ENCODE measurements at regions not wholly inside any gene's neighbourhood (a gene's known extent, or its start where the extent isn't known, plus 50 kb on each side); places are given as distances from the start of the nearest gene placed in this dataset.

GRCh38 chr6:93789532-93789931, 370.2 kb upstream of the EPHA7 start:
- no peak for TF ChIP-seq JUN (IDR thresholded peaks at IDR 0.05; ENCODE audit: borderline replicate concordance, insufficient read depth, insufficient read length, low read depth)
- TF ChIP-seq CTCF (IDR thresholded peaks at IDR 0.05; ENCODE audit: extremely low read depth in 1 of 2, insufficient read depth in 1 of 2, low read depth in 1 of 2, low read length in 2 of 2): no peak
- no peak for TF ChIP-seq EZH2 (IDR thresholded peaks at IDR 0.05; ENCODE audit: borderline replicate concordance, low read depth, low read length, severe bottlenecking)
- no peak for TF ChIP-seq POLR2AphosphoS5 (IDR thresholded peaks at IDR 0.05; ENCODE audit: insufficient read depth, low read depth, low read length)
- no peak for TF ChIP-seq POLR2A (IDR thresholded peaks at IDR 0.05; ENCODE audit: low read depth, low read length)
